NCI-H1417 (cell line): ENCODE measurements at regions not wholly inside any gene's neighbourhood (a gene's known extent, or its start where the extent isn't known, plus 50 kb on each side); places are given as distances from the start of the nearest gene placed in this dataset.
A peak's percentile ranks its signal among the peaks of the same experiment; 100 is the strongest.

ENCODE experiments used
- DNase-seq, 3 experiments: peaks; one replicate each; lab custom pipeline; 2025; lab: John Stamatoyannopoulos, UW

GRCh38 chr6:159099961-159100360 lies 55.2 kb upstream of the TAGAP start:
- DNase-seq, result no peak

DNA sequence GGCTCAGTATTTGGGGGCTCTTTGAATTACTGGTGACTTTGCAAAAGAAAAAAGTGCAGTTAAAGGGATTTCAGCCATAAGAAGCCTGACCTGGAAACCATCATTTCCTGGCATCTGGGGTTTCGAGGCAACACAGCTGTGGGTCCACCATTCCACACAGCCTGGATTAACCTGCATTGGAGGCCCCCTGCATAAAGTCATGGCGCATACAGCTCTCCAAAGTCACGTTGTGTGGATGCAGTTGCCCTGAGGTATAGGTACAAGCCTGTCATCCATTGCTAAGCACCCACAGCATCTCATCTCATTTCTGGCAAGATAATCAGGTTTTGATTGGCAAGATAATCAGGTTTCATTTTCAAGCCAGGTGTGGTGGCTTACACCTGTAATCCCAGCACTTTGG lies 54.5 kb upstream of the TAGAP start:
- no peak for DNase-seq

DNA sequence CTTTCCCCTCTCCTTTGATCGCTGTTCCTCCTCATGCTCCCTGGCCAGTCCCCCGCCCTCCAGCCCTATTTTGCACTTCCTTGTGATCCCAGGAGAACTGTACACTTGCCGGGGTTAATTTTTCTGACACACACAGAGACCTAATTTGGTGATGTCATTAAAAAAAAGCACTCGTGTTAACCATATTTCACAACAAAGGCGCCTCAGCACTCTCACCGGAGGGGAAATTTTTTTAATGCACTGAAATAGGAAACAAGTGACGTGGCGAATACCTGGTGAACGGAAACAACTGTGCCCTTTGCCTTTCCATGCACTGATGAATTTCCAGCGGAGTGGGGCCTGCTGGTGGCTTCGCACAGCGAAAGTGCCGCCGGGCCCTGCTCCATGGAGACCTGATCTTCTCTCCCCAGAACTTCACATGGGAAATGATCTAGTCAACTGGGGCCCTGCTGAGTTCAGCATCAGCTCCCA lies 53.9 kb upstream of the TAGAP start:
- DNase-seq, result peak in 1 of 3 experiments; percentile 25

DNA sequence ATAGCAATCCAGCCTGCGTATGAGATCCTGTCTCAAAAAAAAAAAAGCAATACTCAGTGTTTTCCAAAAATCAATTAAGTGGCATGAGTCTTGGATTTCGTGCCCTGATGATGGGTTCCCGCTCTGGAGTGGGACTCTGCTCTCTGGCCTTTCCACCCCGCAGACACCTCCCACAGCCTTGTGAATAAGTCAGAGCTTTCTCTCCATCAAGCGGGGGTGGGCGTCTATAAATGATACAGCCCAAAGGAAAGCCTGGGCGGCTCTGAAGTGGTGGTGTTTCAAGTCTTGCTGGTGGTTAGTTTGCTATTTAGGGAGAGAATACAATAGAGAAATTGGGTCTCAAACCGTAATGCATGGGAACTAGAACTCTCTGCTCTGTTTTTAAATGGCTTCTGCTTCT lies 52.5 kb upstream of the TAGAP start:
- DNase-seq, result no peak

GRCh38 chr6:159095616-159096015 lies 50.8 kb upstream of the TAGAP start:
- no peak for DNase-seq

- DNase-seq, result no peak
These were observed 49.9 kb upstream of the TAGAP start for GRCh38 chr6:159094444-159095252.
